SU-DHL-6 (cell line): ENCODE measurements at regions not wholly inside any gene's neighbourhood (a gene's known extent, or its start where the extent isn't known, plus 50 kb on each side); places are given as distances from the start of the nearest gene placed in this dataset.

Experiments
- H2AFZ ChIP-seq: fragments of 200-600 bp; sonication (generic); 2 replicates; pipeline ENCODE4 v1.6.1; 2014; ENCODE audit warnings: low read depth, mild to moderate bottlenecking, moderate library complexity, mixed read lengths, antibody characterized with exemption, low read length; ENCODE audit not compliant: severe bottlenecking
- H3F3A ChIP-seq: fragments of 200-600 bp; shearing (Covaris generic); 2 replicates; pipeline ENCODE4 v1.6.0; 2016; ENCODE audit warnings: antibody characterized with exemption, mild to moderate bottlenecking; ENCODE audit not compliant: insufficient read depth
- H3K27ac ChIP-seq: fragments of 200-600 bp; sonication (generic); 2 replicates; pipeline ENCODE4 v1.5.1; 2016; ENCODE audit warnings: low read depth, mild to moderate bottlenecking, low read length, moderate library complexity, mixed read lengths
- H3K27me3 ChIP-seq: fragments of 200-600 bp; sonication (generic), shearing (Covaris generic); 2 replicates; pipeline ENCODE4 v1.6.0; 2014; ENCODE audit warnings: mild to moderate bottlenecking, low read length
- H3K36me3 ChIP-seq: fragments of 200-600 bp; sonication (generic); 2 replicates; pipeline ENCODE4 v1.6.1; 2014; ENCODE audit warnings: mild to moderate bottlenecking, low read length, mixed read lengths
- H3K4me2 ChIP-seq: fragments of 300-600, 200-600 bp; shearing (Covaris generic), sonication (generic); 2 replicates; pipeline ENCODE4 v1.6.0; 2014; ENCODE audit warnings: low read length, low read depth, mild to moderate bottlenecking; ENCODE audit not compliant: poor library complexity, severe bottlenecking
- H3K4me3 ChIP-seq: fragments of 200-600 bp; sonication (generic); 2 replicates; pipeline ENCODE4 v1.5.1; 2014; ENCODE audit warnings: antibody characterized with exemption, low read length, mild to moderate bottlenecking, mixed read lengths; ENCODE audit not compliant: insufficient read depth, poor library complexity, severe bottlenecking
- H3K79me2 ChIP-seq: fragments of 200-600 bp; sonication (generic); 2 replicates; pipeline ENCODE4 v1.6.1; 2014; ENCODE audit warnings: mild to moderate bottlenecking, low read length, moderate library complexity; ENCODE audit not compliant: insufficient read depth
- H3K9ac ChIP-seq: fragments of 200-600 bp; sonication (generic); 2 replicates; pipeline ENCODE4 v1.7.0; 2014; ENCODE audit warnings: mild to moderate bottlenecking, low read length
- H3K9me2 ChIP-seq: fragments of 200-600 bp; sonication (generic); replicated peaks from 2 replicates; pipeline ENCODE4 v1.6.1; 2014; ENCODE audit warnings: low read length; ENCODE audit not compliant: insufficient read depth
- H3K9me3 ChIP-seq: fragments of 200-600 bp; sonication (generic); 2 replicates; pipeline ENCODE4 v1.6.1; 2014; ENCODE audit warnings: low read length, mixed read lengths; ENCODE audit not compliant: insufficient read depth
- H4K20me1 ChIP-seq: fragments of 200-600 bp; sonication (generic); 2 replicates; pipeline ENCODE4 v1.6.1; 2014; ENCODE audit warnings: low read depth, mild to moderate bottlenecking, antibody characterized with exemption, low read length, moderate library complexity, mixed read lengths
- CTCF ChIP-seq: fragments of 200-600 bp; sonication (generic); IDR thresholded peaks from one replicate; pipeline ENCODE4 v1.5.1; 2017; ENCODE audit warnings: antibody characterized with exemption, mild to moderate bottlenecking, low read length, moderate library complexity; ENCODE audit not compliant: insufficient read depth, poor library complexity, severe bottlenecking
- EZH2phosphoT487 ChIP-seq: fragments of 200-600 bp; sonication (generic), shearing (Covaris generic); conservative IDR thresholded peaks from 2 replicates; pipeline ENCODE4 v1.6.1; 2018; ENCODE audit warnings: mild to moderate bottlenecking, antibody characterized with exemption, low read length, moderate library complexity, mixed read lengths

DNA sequence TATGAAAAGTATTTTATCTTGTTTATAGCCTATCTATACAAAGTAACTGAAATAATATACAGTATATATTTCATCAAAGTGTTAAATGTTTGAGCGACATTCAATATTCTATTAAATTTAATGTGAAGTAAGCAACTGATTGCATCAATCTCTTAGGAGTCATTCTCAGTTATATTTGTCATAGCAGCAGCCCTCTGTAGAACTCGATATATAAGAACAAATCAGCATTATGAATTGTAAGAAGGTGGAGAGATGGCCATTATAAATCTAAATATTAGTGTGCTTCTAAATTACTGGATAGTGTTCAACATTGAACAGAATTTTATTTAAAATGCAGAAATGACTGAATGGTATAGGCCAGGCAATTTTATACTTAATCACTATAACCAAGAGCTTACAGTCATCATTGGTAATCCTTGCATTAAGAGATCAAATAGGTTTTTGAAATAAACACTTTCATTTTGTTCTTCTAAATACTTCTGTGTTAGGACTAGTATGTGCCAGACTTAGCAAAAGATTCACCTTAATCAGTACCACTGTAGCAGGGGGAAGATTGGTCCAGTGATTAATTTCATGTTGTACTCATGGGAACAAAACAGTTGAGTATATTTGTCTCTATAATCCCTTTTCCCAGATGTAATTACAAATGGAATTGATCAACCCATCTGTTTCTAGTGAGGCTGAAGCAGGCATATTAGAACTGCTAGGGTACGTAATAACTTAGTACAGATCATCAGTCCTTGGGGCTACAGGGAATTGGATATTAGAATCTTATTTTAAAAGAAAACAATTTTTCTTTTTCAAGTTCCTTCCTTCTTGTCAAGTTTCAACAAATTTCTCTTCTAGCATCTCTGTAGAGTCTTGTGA lies 108.3 kb upstream of the TYRP1 start:
- H3K27me3 ChIP-seq, result no peaks in the 10 kb centered on the region
- no peak overlapping the region for H3K9ac ChIP-seq
- no peaks in the 10 kb centered on the region for H3K36me3 ChIP-seq
- H3K4me3 ChIP-seq, result no peak overlapping the region
- H3K4me2 ChIP-seq, result no peak overlapping the region
- H4K20me1 ChIP-seq, result no peaks in the 10 kb centered on the region
- H2AFZ ChIP-seq, result no peak overlapping the region
- H3K9me3 ChIP-seq, result no peaks in the 10 kb centered on the region
- no peaks in the 10 kb centered on the region for H3K79me2 ChIP-seq
- H3K27ac ChIP-seq, result no peak overlapping the region
- no peaks in the 10 kb centered on the region for H3K9me2 ChIP-seq
- H3F3A ChIP-seq, result no peaks in the 10 kb centered on the region
- TF ChIP-seq CTCF, result no peak
- TF ChIP-seq EZH2phosphoT487, result no peak

DNA sequence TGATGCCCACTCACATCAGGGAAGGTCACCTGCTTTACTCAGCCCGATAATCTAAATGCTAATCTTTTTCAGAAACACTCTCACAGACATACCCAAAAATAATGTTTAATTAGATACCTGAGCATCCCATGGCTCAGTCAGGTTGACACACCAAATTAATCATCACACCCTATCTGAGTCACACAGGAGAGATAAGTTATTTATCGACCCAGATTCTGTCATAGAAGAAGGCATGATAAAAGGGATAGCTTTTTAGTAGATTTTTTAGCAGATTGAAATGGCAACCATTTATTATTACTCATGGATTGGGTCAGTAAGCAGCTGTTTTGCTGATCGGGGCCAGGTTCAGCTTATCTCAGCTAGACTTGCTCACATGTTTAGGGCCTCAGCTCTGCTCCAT lies 97.8 kb upstream of the TYRP1 start:
- Histone ChIP-seq H2AFZ (no peak overlapping the region), H3K4me2 (no peak overlapping the region), H3F3A (no peaks in the 10 kb centered on the region), H3K79me2 (no peaks in the 10 kb centered on the region), H3K27me3 (no peaks in the 10 kb centered on the region), H4K20me1 (no peaks in the 10 kb centered on the region), H3K9ac (no peak overlapping the region), H3K36me3 (no peaks in the 10 kb centered on the region), H3K9me2 (no peaks in the 10 kb centered on the region), H3K27ac (no peak overlapping the region), H3K4me3 (no peak overlapping the region), H3K9me3 (no peaks in the 10 kb centered on the region)
- TF ChIP-seq EZH2phosphoT487 (no peak), CTCF (no peak)

- H4K20me1 ChIP-seq, result no peaks in the 10 kb centered on the region
- H3K9me2 ChIP-seq, result no peaks in the 10 kb centered on the region
- no peaks in the 10 kb centered on the region for H3K9me3 ChIP-seq
- H3K27ac ChIP-seq, result no peak overlapping the region
- no peak for TF ChIP-seq CTCF
- no peak for TF ChIP-seq EZH2phosphoT487
- H3K4me3 ChIP-seq, result no peak overlapping the region
- no peaks in the 10 kb centered on the region for H3K79me2 ChIP-seq
- no peaks in the 10 kb centered on the region for H3K27me3 ChIP-seq
- H3K36me3 ChIP-seq, result no peaks in the 10 kb centered on the region
- no peak overlapping the region for H2AFZ ChIP-seq
- no peaks in the 10 kb centered on the region for H3F3A ChIP-seq
- no peak overlapping the region for H3K9ac ChIP-seq
- H3K4me2 ChIP-seq, result no peak overlapping the region
Measured at GRCh38 chr9:12604164-12604821, 88.9 kb upstream of the TYRP1 start.
